ENCODE measurements at regions not wholly inside any gene's neighbourhood (a gene's known extent, or its start where the extent isn't known, plus 50 kb on each side); places are given as distances from the start of the nearest gene placed in this dataset.
"Not testable (repeated sequence)": the region's sequence is repeated elsewhere in the genome, so short reads cannot be mapped to it uniquely, and the experiment has no call there.

GRCh38 chrX:74049126-74049525 is 196.6 kb upstream of the XIST start:
- Histone ChIP-seq H3K4me3 (ENCODE audit: low read length) (no peak overlapping the region), H3K36me3 (ENCODE audit: control insufficient read depth, insufficient read depth, low read length) (no peaks in the 10 kb centered on the region), H3K9me3 (ENCODE audit: control insufficient read depth, low read length) (no peaks in the 10 kb centered on the region), H3K27me3 (ENCODE audit: control insufficient read depth, insufficient read depth, low read length) (no peaks in the 10 kb centered on the region), H3K4me1 (ENCODE audit: control insufficient read depth, insufficient read depth, low read length) (no peaks in the 10 kb centered on the region), H3K9ac (ENCODE audit: low read length) (no peak overlapping the region)

- not testable (repeated sequence) for H3K9me3 ChIP-seq (ENCODE audit: control insufficient read depth, low read length); H3K27me3 ChIP-seq (ENCODE audit: control insufficient read depth, insufficient read depth, low read length); H3K36me3 ChIP-seq (ENCODE audit: control insufficient read depth, insufficient read depth, low read length)
Measured at GRCh38 chrX:74034066-74034465, 181.6 kb upstream of the XIST start.

GRCh38 chrX:74031527-74031926 is 179.0 kb upstream of the XIST start:
- not testable (repeated sequence) for H3K36me3 ChIP-seq (ENCODE audit: control insufficient read depth, insufficient read depth, low read length); H3K4me1 ChIP-seq (ENCODE audit: control insufficient read depth, insufficient read depth, low read length); H3K9ac ChIP-seq (ENCODE audit: low read length); H3K4me3 ChIP-seq (ENCODE audit: low read length); H3K27me3 ChIP-seq (ENCODE audit: control insufficient read depth, insufficient read depth, low read length); H3K9me3 ChIP-seq (ENCODE audit: control insufficient read depth, low read length)

More at GRCh38 chrX:74034066-74034465, 181.6 kb upstream of the XIST start:
- not testable (repeated sequence) for H3K4me3 ChIP-seq (ENCODE audit: low read length); H3K9ac ChIP-seq (ENCODE audit: low read length); H3K4me1 ChIP-seq (ENCODE audit: control insufficient read depth, insufficient read depth, low read length)

- not testable (repeated sequence) for H3K27me3 ChIP-seq (ENCODE audit: control insufficient read depth, insufficient read depth, low read length); H3K9me3 ChIP-seq (ENCODE audit: control insufficient read depth, low read length); H3K4me3 ChIP-seq (ENCODE audit: low read length); H3K36me3 ChIP-seq (ENCODE audit: control insufficient read depth, insufficient read depth, low read length); H3K4me1 ChIP-seq (ENCODE audit: control insufficient read depth, insufficient read depth, low read length); H3K9ac ChIP-seq (ENCODE audit: low read length)
Measured at GRCh38 chrX:74030766-74031165, 178.3 kb upstream of the XIST start.

- H3K27me3 ChIP-seq (ENCODE audit: control insufficient read depth, insufficient read depth, low read length); H3K4me1 ChIP-seq (ENCODE audit: control insufficient read depth, insufficient read depth, low read length): not testable (repeated sequence)
Measured at GRCh38 chrX:74025145-74025544, 172.6 kb upstream of the XIST start.

GRCh38 chrX:74023203-74023602 is 170.7 kb upstream of the XIST start:
- Histone ChIP-seq H3K9ac (ENCODE audit: low read length) (no peak overlapping the region), H3K36me3 (ENCODE audit: control insufficient read depth, insufficient read depth, low read length) (no peaks in the 10 kb centered on the region), H3K9me3 (ENCODE audit: control insufficient read depth, low read length) (no peaks in the 10 kb centered on the region), H3K27me3 (ENCODE audit: control insufficient read depth, insufficient read depth, low read length) (no peaks in the 10 kb centered on the region), H3K4me1 (ENCODE audit: control insufficient read depth, insufficient read depth, low read length) (no peaks in the 10 kb centered on the region), H3K4me3 (ENCODE audit: low read length) (no peak overlapping the region)

More at GRCh38 chrX:74025145-74025544, 172.6 kb upstream of the XIST start:
- H3K9ac ChIP-seq (ENCODE audit: low read length); H3K4me3 ChIP-seq (ENCODE audit: low read length); H3K36me3 ChIP-seq (ENCODE audit: control insufficient read depth, insufficient read depth, low read length); H3K9me3 ChIP-seq (ENCODE audit: control insufficient read depth, low read length): not testable (repeated sequence)

GRCh38 chrX:74018253-74018652 is 165.7 kb upstream of the XIST start:
- no peaks in the 10 kb centered on the region for H3K27me3 ChIP-seq (ENCODE audit: control insufficient read depth, insufficient read depth, low read length)
- H3K4me3 ChIP-seq (ENCODE audit: low read length), result no peak overlapping the region
- no peaks in the 10 kb centered on the region for H3K9me3 ChIP-seq (ENCODE audit: control insufficient read depth, low read length)
- H3K9ac ChIP-seq (ENCODE audit: low read length), result no peak overlapping the region
- no peaks in the 10 kb centered on the region for H3K36me3 ChIP-seq (ENCODE audit: control insufficient read depth, insufficient read depth, low read length)
- no peaks in the 10 kb centered on the region for H3K4me1 ChIP-seq (ENCODE audit: control insufficient read depth, insufficient read depth, low read length)

DNA sequence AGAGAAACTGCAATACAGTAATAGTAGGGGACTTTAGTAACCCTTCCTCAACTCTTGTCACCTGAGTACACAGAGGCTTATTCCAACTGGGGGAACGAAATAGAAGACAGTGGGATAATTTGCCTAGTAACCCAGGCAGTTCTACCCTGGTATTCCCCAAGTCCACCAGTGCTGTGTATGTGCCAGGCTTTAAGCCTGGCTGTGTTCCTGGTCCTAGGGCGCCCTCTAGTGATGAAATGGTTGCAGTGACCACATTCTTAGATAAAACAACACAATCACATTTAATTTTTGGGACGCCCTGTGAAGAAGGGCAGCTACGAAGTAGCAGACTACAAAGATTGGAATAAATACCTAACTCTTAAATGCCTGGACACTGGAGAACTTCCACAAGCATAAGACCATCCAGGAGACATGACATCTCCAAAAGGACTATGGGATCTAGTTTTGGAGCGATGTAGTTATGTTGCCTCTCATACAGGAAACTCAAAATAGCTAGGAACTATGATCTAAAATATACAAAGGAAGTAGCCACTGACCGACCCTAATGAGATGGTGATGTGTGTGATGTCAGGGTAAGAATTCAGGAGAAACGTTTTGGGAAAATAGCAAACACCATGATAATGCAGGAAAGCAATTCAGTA is 163.0 kb upstream of the XIST start:
- H3K9ac ChIP-seq (ENCODE audit: low read length), result no peak overlapping the region
- no peaks in the 10 kb centered on the region for H3K9me3 ChIP-seq (ENCODE audit: control insufficient read depth, low read length)
- no peak overlapping the region for H3K4me3 ChIP-seq (ENCODE audit: low read length)
- H3K4me1 ChIP-seq (ENCODE audit: control insufficient read depth, insufficient read depth, low read length), result no peaks in the 10 kb centered on the region
- H3K36me3 ChIP-seq (ENCODE audit: control insufficient read depth, insufficient read depth, low read length), result no peaks in the 10 kb centered on the region
- H3K27me3 ChIP-seq (ENCODE audit: control insufficient read depth, insufficient read depth, low read length), result no peaks in the 10 kb centered on the region

DNA sequence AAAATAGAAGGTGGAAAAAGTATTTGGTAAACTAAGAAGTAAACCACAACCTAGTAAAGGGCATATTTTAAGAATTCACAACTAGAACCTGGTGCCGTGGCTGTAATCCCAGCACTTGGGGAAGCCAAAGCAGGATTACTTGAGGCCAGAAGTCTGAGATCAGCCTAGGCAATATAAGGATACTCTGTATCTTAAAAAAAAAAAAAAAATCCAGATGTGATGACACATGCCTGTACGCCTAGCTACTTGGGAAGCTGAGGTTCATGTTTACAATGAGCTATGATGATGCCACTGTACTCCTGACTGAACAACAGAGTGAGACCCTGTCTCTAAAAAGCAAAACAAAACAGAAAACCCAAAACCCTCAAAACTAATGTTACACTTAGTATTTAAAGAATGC is 156.5 kb upstream of the XIST start:
- no peak overlapping the region for H3K4me3 ChIP-seq (ENCODE audit: low read length)
- no peaks in the 10 kb centered on the region for H3K9me3 ChIP-seq (ENCODE audit: control insufficient read depth, low read length)
- H3K9ac ChIP-seq (ENCODE audit: low read length), result no peak overlapping the region
- H3K4me1 ChIP-seq (ENCODE audit: control insufficient read depth, insufficient read depth, low read length), result no peaks in the 10 kb centered on the region
- no peaks in the 10 kb centered on the region for H3K36me3 ChIP-seq (ENCODE audit: control insufficient read depth, insufficient read depth, low read length)
- H3K27me3 ChIP-seq (ENCODE audit: control insufficient read depth, insufficient read depth, low read length), result no peaks in the 10 kb centered on the region

GRCh38 chrX:73992019-73992418 is 139.5 kb upstream of the XIST start:
- Histone ChIP-seq H3K4me1 (ENCODE audit: control insufficient read depth, insufficient read depth, low read length) (no peaks in the 10 kb centered on the region), H3K9me3 (ENCODE audit: control insufficient read depth, low read length) (no peaks in the 10 kb centered on the region), H3K27me3 (ENCODE audit: control insufficient read depth, insufficient read depth, low read length) (no peaks in the 10 kb centered on the region), H3K9ac (ENCODE audit: low read length) (no peak overlapping the region), H3K4me3 (ENCODE audit: low read length) (no peak overlapping the region), H3K36me3 (ENCODE audit: control insufficient read depth, insufficient read depth, low read length) (no peaks in the 10 kb centered on the region)

DNA sequence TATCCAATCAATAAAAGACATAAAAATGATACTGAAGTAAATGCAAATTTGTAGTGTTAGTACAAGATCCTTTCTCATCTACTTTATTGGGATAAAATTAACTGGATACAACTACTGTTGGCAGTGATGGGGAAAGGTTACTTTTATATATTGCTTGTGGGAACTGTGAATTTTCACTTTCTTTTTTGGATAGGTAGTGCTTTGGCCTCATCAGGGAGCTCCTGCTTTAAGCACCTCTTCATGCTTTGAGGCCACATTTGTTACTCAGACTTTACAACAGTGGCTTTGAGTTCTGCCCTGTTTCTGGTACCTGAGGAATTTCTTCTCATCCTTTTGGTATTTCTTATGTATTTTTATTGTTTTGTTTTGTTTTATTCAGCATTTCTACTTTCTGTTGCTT is 134.7 kb upstream of the XIST start:
- no peak overlapping the region for H3K9ac ChIP-seq (ENCODE audit: low read length)
- H3K4me3 ChIP-seq (ENCODE audit: low read length), result no peak overlapping the region
- H3K27me3 ChIP-seq (ENCODE audit: control insufficient read depth, insufficient read depth, low read length), result no peaks in the 10 kb centered on the region
- no peaks in the 10 kb centered on the region for H3K9me3 ChIP-seq (ENCODE audit: control insufficient read depth, low read length)
- H3K4me1 ChIP-seq (ENCODE audit: control insufficient read depth, insufficient read depth, low read length), result no peaks in the 10 kb centered on the region
- no peaks in the 10 kb centered on the region for H3K36me3 ChIP-seq (ENCODE audit: control insufficient read depth, insufficient read depth, low read length)

GRCh38 chrX:73979551-73980131 is 127.1 kb upstream of the XIST start:
- Histone ChIP-seq H3K4me1 (ENCODE audit: control insufficient read depth, insufficient read depth, low read length) (no peaks in the 10 kb centered on the region), H3K27me3 (ENCODE audit: control insufficient read depth, insufficient read depth, low read length) (no peaks in the 10 kb centered on the region), H3K9me3 (ENCODE audit: control insufficient read depth, low read length) (no peaks in the 10 kb centered on the region), H3K36me3 (ENCODE audit: control insufficient read depth, insufficient read depth, low read length) (no peaks in the 10 kb centered on the region), H3K9ac (ENCODE audit: low read length) (no peak overlapping the region), H3K4me3 (ENCODE audit: low read length) (no peak overlapping the region)
